H9 (cell line): ENCODE measurements at regions not wholly inside any gene's neighbourhood (a gene's known extent, or its start where the extent isn't known, plus 50 kb on each side); places are given as distances from the start of the nearest gene placed in this dataset.

ENCODE experiments used
- DNase-seq: peaks from one replicate; pipeline ENCODE4 v3.0.0-alpha.2; 2017
- H2AFZ ChIP-seq: one replicate; pipeline ENCODE4 v1.6.1; 2013; ENCODE audit warnings: mild to moderate bottlenecking, low read length, control low read depth, moderate library complexity
- H2AK5ac ChIP-seq: 2 replicates; pipeline ENCODE4 v1.6.1; 2013; ENCODE audit warnings: low read length, control low read depth, mixed read lengths; ENCODE audit not compliant: insufficient read length
- H2BK120ac ChIP-seq: one replicate; pipeline ENCODE4 v1.6.1; 2013; ENCODE audit warnings: low read depth, mild to moderate bottlenecking, low read length, control low read depth, inconsistent platforms; ENCODE audit not compliant: poor library complexity, severe bottlenecking
- H2BK12ac ChIP-seq: 2 replicates; pipeline ENCODE4 v1.6.1; 2013; ENCODE audit warnings: low read length, control low read depth, mixed read lengths, low read depth; ENCODE audit not compliant: insufficient read length
- H2BK15ac ChIP-seq: 2 replicates; pipeline ENCODE4 v1.6.1; 2013; ENCODE audit warnings: low read depth, low read length, control low read depth
- H2BK20ac ChIP-seq: one replicate; pipeline ENCODE4 v1.6.1; 2013; ENCODE audit warnings: low read depth, mild to moderate bottlenecking, low read length, control low read depth, inconsistent platforms; ENCODE audit not compliant: poor library complexity, severe bottlenecking
- H2BK5ac ChIP-seq: 2 replicates; pipeline ENCODE4 v1.6.1; 2013; ENCODE audit warnings: low read length, control low read depth, mixed read lengths; ENCODE audit not compliant: insufficient read length
- H3K14ac ChIP-seq: 2 replicates; pipeline ENCODE4 v1.6.1; 2013; ENCODE audit warnings: low read length, control low read depth; ENCODE audit not compliant: insufficient read depth
- H3K18ac ChIP-seq: 2 replicates; pipeline ENCODE4 v1.6.1; 2013; ENCODE audit warnings: low read depth, mild to moderate bottlenecking, mixed read lengths, low read length, control low read depth; ENCODE audit not compliant: insufficient read length
- H3K23ac ChIP-seq: 2 replicates; pipeline ENCODE4 v1.6.1; 2013; ENCODE audit warnings: low read length, control low read depth, mixed read lengths, low read depth; ENCODE audit not compliant: insufficient read length
- H3K23me2 ChIP-seq: 2 replicates; pipeline ENCODE4 v1.6.1; 2013; ENCODE audit warnings: low read depth, mild to moderate bottlenecking, mixed read lengths, low read length, control low read depth; ENCODE audit not compliant: insufficient read length, poor library complexity, severe bottlenecking
- H3K27ac ChIP-seq: 2 replicates; pipeline ENCODE4 v1.5.1; 2013; ENCODE audit warnings: low read length, control low read depth, mixed read lengths, low read depth; ENCODE audit not compliant: insufficient read length
- H3K27me3 ChIP-seq: 2 replicates; pipeline ENCODE4 v1.6.1; 2013; ENCODE audit warnings: low read length, control low read depth, inconsistent platforms; ENCODE audit not compliant: insufficient read depth
- H3K4ac ChIP-seq: 2 replicates; pipeline ENCODE4 v1.6.1; 2013; ENCODE audit warnings: low read depth, mild to moderate bottlenecking, control low read depth, inconsistent platforms, low read length, moderate library complexity
- H3K4me1 ChIP-seq: 2 replicates; pipeline ENCODE4 v1.6.1; 2013; ENCODE audit warnings: low read length, control low read depth, inconsistent platforms; ENCODE audit not compliant: insufficient read depth
- H3K4me2 ChIP-seq: 2 replicates; pipeline ENCODE4 v1.6.1; 2013; ENCODE audit warnings: low read length, control low read depth, mixed read lengths; ENCODE audit not compliant: insufficient read length, insufficient read depth
- H3K56ac ChIP-seq: 2 replicates; pipeline ENCODE4 v1.6.1; 2013; ENCODE audit warnings: low read depth, mild to moderate bottlenecking, mixed read lengths, low read length, control low read depth; ENCODE audit not compliant: insufficient read length
- H3K79me1 ChIP-seq: 2 replicates; pipeline ENCODE4 v1.6.1; 2013; ENCODE audit warnings: low read depth, mild to moderate bottlenecking, moderate library complexity, low read length, control low read depth, inconsistent platforms; ENCODE audit not compliant: insufficient read depth, poor library complexity, severe bottlenecking
- H3K79me2 ChIP-seq: 2 replicates; pipeline ENCODE4 v1.6.1; 2013; ENCODE audit warnings: low read length, control low read depth, inconsistent platforms; ENCODE audit not compliant: insufficient read depth
- H3K9ac ChIP-seq: 2 replicates; pipeline ENCODE4 v1.6.1; 2013; ENCODE audit warnings: low read length, control low read depth, mixed read lengths; ENCODE audit not compliant: insufficient read length; ENCODE audit errors: extremely low read depth
- H3K9me3 ChIP-seq: one replicate; pipeline ENCODE4 v1.6.1; 2013; ENCODE audit warnings: low read depth, low read length, inconsistent platforms; ENCODE audit not compliant: control insufficient read depth
- H3T11ph ChIP-seq: one replicate; pipeline ENCODE4 v1.6.1; 2013; ENCODE audit warnings: mild to moderate bottlenecking, low read length, control low read depth, inconsistent platforms
- H4K20me1 ChIP-seq: one replicate; pipeline ENCODE4 v1.6.1; 2013; ENCODE audit not compliant: control insufficient read depth, insufficient read length, insufficient read depth
- H4K5ac ChIP-seq: 2 replicates; pipeline ENCODE4 v1.6.1; 2013; ENCODE audit warnings: low read depth, mild to moderate bottlenecking, mixed read lengths, low read length, control low read depth; ENCODE audit not compliant: insufficient read length
- H4K8ac ChIP-seq: replicated peaks from 2 replicates; pipeline ENCODE4 v1.6.1; 2013; ENCODE audit warnings: low read length, control low read depth, mixed read lengths, low read depth; ENCODE audit not compliant: insufficient read length
- H4K91ac ChIP-seq: 2 replicates; pipeline ENCODE4 v1.6.1; 2013; ENCODE audit warnings: low read depth, mild to moderate bottlenecking, moderate library complexity, mixed read lengths, low read length, control low read depth; ENCODE audit not compliant: insufficient read length
- H3K27ac Mint-ChIP-seq, 3 experiments: 2 replicates in 2 of 3; 3 replicates in 1 of 3; pipeline ENCODE4 v1.8.0; 2020 to 2021; ENCODE audit warnings: mixed read lengths in 3 of 3, mild to moderate bottlenecking in 1 of 3, moderate library complexity in 1 of 3
- H3K27me3 Mint-ChIP-seq: 2 replicates; pipeline ENCODE4 v1.8.0; 2021; ENCODE audit warnings: low read depth, mild to moderate bottlenecking, moderate library complexity, mixed read lengths
- H3K36me3 Mint-ChIP-seq, 3 experiments: 2 replicates in 2 of 3; 3 replicates in 1 of 3; pipeline ENCODE4 v1.8.0; 2020 to 2021; ENCODE audit warnings: low read depth in 3 of 3, mixed read lengths in 3 of 3; ENCODE audit not compliant: insufficient read depth in 1 of 3
- H3K4me1 Mint-ChIP-seq, 2 experiments: 2 replicates each; pipeline ENCODE4 v1.8.0; 2020; ENCODE audit warnings: mixed read lengths in 2 of 2
- H3K4me3 Mint-ChIP-seq, 2 experiments: 2 replicates in 1 of 2; 3 replicates in 1 of 2; pipeline ENCODE4 v1.8.0; 2020 to 2021; ENCODE audit warnings: mild to moderate bottlenecking in 2 of 2, mixed read lengths in 2 of 2, moderate library complexity in 1 of 2
- H3K9me3 Mint-ChIP-seq, 2 experiments: 2 replicates in 1 of 2; 3 replicates in 1 of 2; pipeline ENCODE4 v1.8.0; 2020; ENCODE audit warnings: mild to moderate bottlenecking in 2 of 2, mixed read lengths in 2 of 2, moderate library complexity in 1 of 2
- CTCF ChIP-seq: fragments of 200-600 bp; sonication (generic); conservative IDR thresholded peaks from 3 replicates; pipeline ENCODE4 v1.8.0; 2021; ENCODE audit warnings: antibody characterized with exemption, mild to moderate bottlenecking
- WGBS: extraction: QIAGEN DNeasy Blood & Tissue Kit; methylation state at CpG from one replicate; pipeline ENCODE4 v1.1.7; 2013; ENCODE audit warnings: missing lambda C conversion rate, low lambda C conversion rate, mixed read lengths; ENCODE audit not compliant: insufficient read length; ENCODE audit errors: extremely low coverage; 5-methylcytosine and 5-hydroxymethylcytosine counted together

- Histone ChIP-seq H3K9me3 (peaks cover 9% of the 10 kb centered on the region), H4K91ac (no peak overlapping the region), H4K8ac (no peak overlapping the region), H3K27ac (no peak overlapping the region), H2AK5ac (no peak overlapping the region), H3K79me1 (no peaks in the 10 kb centered on the region), H2BK12ac (no peak overlapping the region), H3K4me2 (no peak overlapping the region), H3K23ac (no peak overlapping the region), H3K18ac (no peak overlapping the region), H3K4me1 (no peaks in the 10 kb centered on the region), H2BK5ac (no peak overlapping the region), H3K14ac (no peak overlapping the region), H3K9ac (no peak overlapping the region), H4K20me1 (no peaks in the 10 kb centered on the region), H2AFZ (no peak overlapping the region), H2BK15ac (no peak overlapping the region), H2BK120ac (no peak overlapping the region), H3K4ac (no peak overlapping the region), H3K79me2 (no peaks in the 10 kb centered on the region), H4K5ac (no peak overlapping the region), H3K23me2 (no peaks in the 10 kb centered on the region), H3T11ph (no peak overlapping the region), H3K56ac (no peak overlapping the region), H2BK20ac (no peak overlapping the region), H3K27me3 (no peaks in the 10 kb centered on the region)
- H3K27me3 Mint-ChIP-seq: no peaks in the 10 kb centered on the region; the same call in 1 of the 2 replicates
- WGBS: no CpG with 5 or more reads among the region's 4 CpGs
- H3K4me1 Mint-ChIP-seq: no peaks in the 10 kb centered on the region
- no peak overlapping the region for H3K27ac Mint-ChIP-seq
- no peak overlapping the region for H3K4me3 Mint-ChIP-seq
- H3K36me3 Mint-ChIP-seq: peaks cover 0 to 11% (median 0%) of the 10 kb centered on the region in 3 experiments; a peak in 2 of 7 replicates
- peaks cover 10 to 77% of the 10 kb centered on the region in 2 experiments for H3K9me3 Mint-ChIP-seq
- DNase-seq: no peak
- no peak for TF ChIP-seq CTCF
Measured at GRCh38 chr9:1538301-1538700, 476.8 kb upstream of the SMARCA2 start.
